A673 (cell line): ENCODE measurements at regions not wholly inside any gene's neighbourhood (a gene's known extent, or its start where the extent isn't known, plus 50 kb on each side); places are given as distances from the start of the nearest gene placed in this dataset.

Source experiments
- CTCF ChIP-seq: fragments of 300-800, 200-600 bp; sonication (generic); conservative IDR thresholded peaks from 2 replicates; pipeline ENCODE4 v1.5.1; 2017; ENCODE audit warnings: low read depth, mild to moderate bottlenecking, antibody characterized with exemption, low read length, moderate library complexity, mixed read lengths
- EZH2 ChIP-seq: fragments of 200-600 bp; sonication (generic); IDR thresholded peaks from 2 replicates; pipeline ENCODE4 v1.6.1; 2017; ENCODE audit warnings: borderline replicate concordance, low read depth, mild to moderate bottlenecking, mixed read lengths, antibody characterized with exemption, low read length; ENCODE audit not compliant: poor library complexity, severe bottlenecking

- no peak for TF ChIP-seq CTCF
- no peak for TF ChIP-seq EZH2
Measured at GRCh38 chr18:76233406-76233805, 261.6 kb downstream of the ZNF516 start.
